Vagina (tissue), 2 donors: ENCODE measurements at regions not wholly inside any gene's neighbourhood (a gene's known extent, or its start where the extent isn't known, plus 50 kb on each side); places are given as distances from the start of the nearest gene placed in this dataset.

Source experiments
- DNase-seq, 2 donors: peaks; one replicate each; pipeline ENCODE4 v3.0.0-alpha.2; 2017; ENCODE audit errors: extremely low spot score in 2 of 2
- H3K27ac ChIP-seq: fragments of 200-600 bp; sonication (generic); one replicate; pipeline ENCODE4 v1.5.1; 2019
- H3K27me3 ChIP-seq: fragments of 200-600 bp; sonication (generic); one replicate; pipeline ENCODE4 v1.5.1; 2019
- H3K36me3 ChIP-seq, 2 donors: fragments of 200-600 bp; sonication (generic); one replicate each; pipeline ENCODE4 v1.5.1; 2017 to 2019
- H3K4me1 ChIP-seq: fragments of 200-600 bp; sonication (generic); one replicate; pipeline ENCODE4 v1.5.1; 2019
- H3K4me3 ChIP-seq, 2 donors: fragments of 200-600 bp; sonication (generic); 1 replicate in 1 of 2; 2 replicates in 1 of 2; pipeline ENCODE4 v1.5.1; 2016 to 2019
- H3K9me3 ChIP-seq: fragments of 200-600 bp; sonication (generic); one replicate; pipeline ENCODE4 v1.5.1; 2019
- CTCF ChIP-seq, 3 experiments: fragments of 450-650 bp in 2 of 3; fragments of 200-600 bp in 1 of 3; sonication (generic) in 1 of 3; IDR thresholded peaks; one replicate each; pipeline ENCODE4 v1.5.1; 2017 to 2019; ENCODE audit warnings: antibody characterized with exemption in 3 of 3, mild to moderate bottlenecking in 2 of 3, moderate library complexity in 2 of 3
- POLR2A ChIP-seq, 2 donors: fragments of 450-650 bp; IDR thresholded peaks; one replicate each; pipeline ENCODE4 v1.6.1; 2017; ENCODE audit warnings: antibody characterized with exemption in 2 of 2, mild to moderate bottlenecking in 2 of 2, moderate library complexity in 2 of 2
- POLR2AphosphoS5 ChIP-seq, 2 donors: sonication (generic); formaldehyde crosslinking; IDR thresholded peaks; one replicate each; pipeline ENCODE4 v1.9.0; 2017; ENCODE audit warnings: antibody characterized with exemption in 2 of 2, mild to moderate bottlenecking in 2 of 2, low read depth in 1 of 2; ENCODE audit not compliant: insufficient read depth in 1 of 2
- intact Hi-C: fragments of 100-400 bp; cut with DNase I; formaldehyde crosslinking; loops from one replicate; pipeline ENCODE4 v1.15.1; 2023

- intact Hi-C loops, result no loop called here
- DNase-seq, result no peak
- TF ChIP-seq CTCF (IDR thresholded peaks at IDR 0.05) (no peak), POLR2AphosphoS5 (IDR thresholded peaks at IDR 0.05; ENCODE audit: insufficient read depth in 1 of 2, low read depth in 1 of 2) (no peak), POLR2A (IDR thresholded peaks at IDR 0.05) (no peak)
- Histone ChIP-seq H3K27me3 (no peaks in the 10 kb centered on the region), H3K4me1 (no peaks in the 10 kb centered on the region), H3K36me3 (no peaks in the 10 kb centered on the region), H3K4me3 (no peak overlapping the region), H3K27ac (no peak overlapping the region), H3K9me3 (no peaks in the 10 kb centered on the region)
Observed at GRCh38 chr3:5618170-5618569, 430.7 kb downstream of the EDEM1 start.

GRCh38 chr3:5630406-5630805 lies 442.9 kb downstream of the EDEM1 start:
- Histone ChIP-seq H3K4me3 (no peak overlapping the region), H3K9me3 (no peaks in the 10 kb centered on the region), H3K36me3 (no peaks in the 10 kb centered on the region), H3K27me3 (no peaks in the 10 kb centered on the region), H3K27ac (no peak overlapping the region), H3K4me1 (no peaks in the 10 kb centered on the region)
- TF ChIP-seq CTCF (IDR thresholded peaks at IDR 0.05) (no peak), POLR2AphosphoS5 (IDR thresholded peaks at IDR 0.05; ENCODE audit: insufficient read depth in 1 of 2, low read depth in 1 of 2) (no peak), POLR2A (IDR thresholded peaks at IDR 0.05) (no peak)
- intact Hi-C loops, result no loop called here
- no peak for DNase-seq

GRCh38 chr3:5633960-5634359 lies 446.5 kb downstream of the EDEM1 start:
- no peaks in the 10 kb centered on the region for H3K9me3 ChIP-seq
- no peak for DNase-seq
- H3K27me3 ChIP-seq, result no peaks in the 10 kb centered on the region
- no peak overlapping the region for H3K4me3 ChIP-seq
- no peaks in the 10 kb centered on the region for H3K4me1 ChIP-seq
- intact Hi-C loops, result no loop called here
- H3K36me3 ChIP-seq, result no peaks in the 10 kb centered on the region
- no peak overlapping the region for H3K27ac ChIP-seq
- TF ChIP-seq POLR2AphosphoS5 (IDR thresholded peaks at IDR 0.05; ENCODE audit: insufficient read depth in 1 of 2, low read depth in 1 of 2) (no peak), POLR2A (IDR thresholded peaks at IDR 0.05) (no peak), CTCF (IDR thresholded peaks at IDR 0.05) (no peak)

GRCh38 chr3:5634411-5634810 lies 446.9 kb downstream of the EDEM1 start:
- no peak for DNase-seq
- Histone ChIP-seq H3K27me3 (no peaks in the 10 kb centered on the region), H3K4me1 (no peaks in the 10 kb centered on the region), H3K4me3 (no peak overlapping the region), H3K27ac (no peak overlapping the region), H3K36me3 (no peaks in the 10 kb centered on the region), H3K9me3 (no peaks in the 10 kb centered on the region)
- no peak for TF ChIP-seq POLR2AphosphoS5 (IDR thresholded peaks at IDR 0.05; ENCODE audit: insufficient read depth in 1 of 2, low read depth in 1 of 2)
- no peak for TF ChIP-seq CTCF (IDR thresholded peaks at IDR 0.05)
- TF ChIP-seq POLR2A (IDR thresholded peaks at IDR 0.05), result no peak
- intact Hi-C loops, result no loop called here

GRCh38 chr3:5635746-5636145 lies 448.2 kb downstream of the EDEM1 start:
- no peak overlapping the region for H3K27ac ChIP-seq
- no peaks in the 10 kb centered on the region for H3K4me1 ChIP-seq
- TF ChIP-seq POLR2AphosphoS5 (IDR thresholded peaks at IDR 0.05; ENCODE audit: insufficient read depth in 1 of 2, low read depth in 1 of 2), result no peak
- no peaks in the 10 kb centered on the region for H3K36me3 ChIP-seq
- no peaks in the 10 kb centered on the region for H3K9me3 ChIP-seq
- no peak for DNase-seq
- H3K27me3 ChIP-seq, result no peaks in the 10 kb centered on the region
- no peak overlapping the region for H3K4me3 ChIP-seq
- intact Hi-C loops, result no loop called here

- no peak overlapping the region for H3K4me3 ChIP-seq
- H3K36me3 ChIP-seq, result no peaks in the 10 kb centered on the region
- TF ChIP-seq CTCF (IDR thresholded peaks at IDR 0.05) (no peak), POLR2A (IDR thresholded peaks at IDR 0.05) (no peak), POLR2AphosphoS5 (IDR thresholded peaks at IDR 0.05; ENCODE audit: insufficient read depth in 1 of 2, low read depth in 1 of 2) (no peak)
- no peaks in the 10 kb centered on the region for H3K27me3 ChIP-seq
- DNase-seq, result no peak
- intact Hi-C loops, result no loop called here
- no peak overlapping the region for H3K27ac ChIP-seq
- no peaks in the 10 kb centered on the region for H3K4me1 ChIP-seq
- H3K9me3 ChIP-seq, result no peaks in the 10 kb centered on the region
Observed at GRCh38 chr3:5638550-5638949, 451.0 kb downstream of the EDEM1 start.
